Choroid plexus epithelial cell (primary cell): ENCODE measurements at regions not wholly inside any gene's neighbourhood (a gene's known extent, or its start where the extent isn't known, plus 50 kb on each side); places are given as distances from the start of the nearest gene placed in this dataset.
"Not testable (repeated sequence)": the region's sequence is repeated elsewhere in the genome, so short reads cannot be mapped to it uniquely, and the experiment has no call there.

Source experiments
- DNase-seq: peaks from one replicate; pipeline ENCODE4 v3.0.0-alpha.2; 2010; ENCODE audit warnings: low read depth
- H3K4me3 ChIP-seq: 2 replicates; pipeline ENCODE4 v1.5.1; 2011; ENCODE audit warnings: low read depth, mild to moderate bottlenecking, control low read depth, low read length, moderate library complexity
- TF ChIP-seq, protein P1 (sequence below): conservative IDR thresholded peaks from 2 replicates; pipeline ENCODE4 v1.5.1; 2011; ENCODE audit warnings: low read depth, mild to moderate bottlenecking, control low read depth, inconsistent platforms, low read length, moderate library complexity

DNA sequence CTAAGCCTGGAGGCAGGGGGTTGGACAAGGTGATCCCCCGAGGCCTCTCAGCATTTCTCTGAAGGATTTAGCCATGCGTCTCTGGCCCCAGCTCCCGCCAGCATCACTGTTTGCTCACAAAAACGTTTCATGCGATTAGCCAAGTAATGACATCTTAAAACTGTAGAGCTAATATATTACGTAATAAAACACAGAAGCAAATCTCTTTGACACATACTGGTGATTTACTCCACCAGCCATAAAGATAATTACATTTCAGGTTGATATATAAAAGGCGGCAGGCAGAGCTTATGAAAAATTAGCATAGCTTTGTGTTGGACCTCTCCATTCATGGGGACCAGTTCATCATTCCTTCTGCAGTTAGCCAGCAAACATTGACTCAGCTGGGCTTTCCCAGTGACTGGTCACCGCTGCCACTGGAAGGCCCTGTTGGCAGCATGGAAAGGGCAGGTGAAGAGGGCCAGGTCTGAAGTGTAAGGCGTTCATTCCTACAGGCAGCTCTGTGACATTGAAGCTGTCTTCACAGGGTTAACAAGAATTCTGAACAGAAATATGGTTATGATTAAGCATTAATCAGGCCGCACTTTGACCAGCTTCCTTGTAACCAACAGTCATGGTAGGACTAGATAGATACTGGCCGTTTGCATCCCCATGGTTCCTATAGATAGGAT, 150.3 kb downstream of the NECTIN1 start:
- TF ChIP-seq, protein P1, sequence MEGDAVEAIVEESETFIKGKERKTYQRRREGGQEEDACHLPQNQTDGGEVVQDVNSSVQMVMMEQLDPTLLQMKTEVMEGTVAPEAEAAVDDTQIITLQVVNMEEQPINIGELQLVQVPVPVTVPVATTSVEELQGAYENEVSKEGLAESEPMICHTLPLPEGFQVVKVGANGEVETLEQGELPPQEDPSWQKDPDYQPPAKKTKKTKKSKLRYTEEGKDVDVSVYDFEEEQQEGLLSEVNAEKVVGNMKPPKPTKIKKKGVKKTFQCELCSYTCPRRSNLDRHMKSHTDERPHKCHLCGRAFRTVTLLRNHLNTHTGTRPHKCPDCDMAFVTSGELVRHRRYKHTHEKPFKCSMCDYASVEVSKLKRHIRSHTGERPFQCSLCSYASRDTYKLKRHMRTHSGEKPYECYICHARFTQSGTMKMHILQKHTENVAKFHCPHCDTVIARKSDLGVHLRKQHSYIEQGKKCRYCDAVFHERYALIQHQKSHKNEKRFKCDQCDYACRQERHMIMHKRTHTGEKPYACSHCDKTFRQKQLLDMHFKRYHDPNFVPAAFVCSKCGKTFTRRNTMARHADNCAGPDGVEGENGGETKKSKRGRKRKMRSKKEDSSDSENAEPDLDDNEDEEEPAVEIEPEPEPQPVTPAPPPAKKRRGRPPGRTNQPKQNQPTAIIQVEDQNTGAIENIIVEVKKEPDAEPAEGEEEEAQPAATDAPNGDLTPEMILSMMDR, result no peak
- H3K4me3 ChIP-seq, result no peak overlapping the region
- DNase-seq, result no peak

DNA sequence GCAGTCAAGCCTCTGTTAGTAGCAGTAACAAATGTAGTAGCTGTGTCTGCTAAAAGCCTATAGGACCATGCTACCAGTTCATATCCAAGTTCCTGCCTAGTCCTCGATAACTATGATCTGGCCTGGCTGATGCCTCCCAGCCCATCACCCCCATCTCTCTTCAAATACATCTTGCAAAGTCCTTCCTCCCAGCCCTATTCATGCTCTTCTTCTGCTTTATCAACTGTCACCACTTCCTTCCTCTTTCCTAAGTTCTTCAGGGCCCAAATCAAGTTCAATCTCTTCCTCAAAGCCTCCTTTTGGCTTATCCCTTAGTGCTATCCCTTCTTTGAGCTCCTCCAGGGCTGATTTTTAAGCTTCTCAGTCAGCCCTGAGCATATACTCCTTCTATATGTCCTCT, 150.9 kb upstream of the THY1 start:
- DNase-seq, result no peak
- no peak overlapping the region for H3K4me3 ChIP-seq
- TF ChIP-seq, protein P1, result no peak

DNA sequence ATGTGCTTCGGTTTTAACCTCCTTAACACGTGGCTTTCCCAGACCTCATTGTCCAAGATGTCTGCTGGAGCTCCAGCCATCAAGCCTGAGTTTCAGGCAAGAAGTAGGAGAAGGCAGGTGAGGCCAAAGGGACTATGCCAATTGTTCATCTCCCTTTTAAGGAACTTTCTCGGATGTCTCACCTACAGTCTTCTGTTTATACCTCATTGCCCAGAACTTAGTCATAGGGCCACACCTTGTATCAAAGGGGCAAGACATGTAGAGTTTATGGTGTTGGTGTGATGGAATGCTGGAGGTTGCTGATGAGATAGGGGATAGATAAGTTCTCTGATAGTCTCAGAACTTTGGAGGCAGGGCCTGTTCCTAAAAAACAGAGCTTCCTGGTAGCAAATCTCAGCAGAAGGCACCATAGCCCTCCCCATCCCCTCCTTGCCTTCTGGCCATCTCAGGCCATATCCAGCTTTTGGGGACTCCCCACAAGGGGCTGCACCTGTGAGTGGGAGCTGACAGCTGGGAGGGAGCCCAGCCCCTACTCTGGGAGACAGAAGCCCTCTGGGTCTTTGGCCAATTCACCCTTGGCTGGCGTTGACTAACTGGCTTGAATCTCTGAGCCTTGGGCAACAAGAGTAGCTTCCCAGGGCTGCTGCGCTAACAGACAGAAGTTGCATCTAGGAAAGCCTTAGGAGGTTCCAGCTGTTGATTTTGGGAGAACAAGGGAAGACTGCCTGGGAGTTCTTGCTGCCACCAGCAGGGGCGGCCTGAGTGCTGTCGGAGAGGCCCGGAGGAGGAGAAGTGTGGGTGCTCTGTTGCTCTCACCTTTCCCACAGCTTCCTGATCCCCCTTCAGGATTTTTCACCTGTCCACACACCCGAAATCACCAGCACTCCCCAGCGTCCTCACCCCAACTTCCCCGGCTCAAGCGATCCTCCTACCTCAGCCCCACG, 149.8 kb upstream of the THY1 start:
- no peak overlapping the region for H3K4me3 ChIP-seq
- TF ChIP-seq, protein P1, result peak; percentile 3
- no peak for DNase-seq

DNA sequence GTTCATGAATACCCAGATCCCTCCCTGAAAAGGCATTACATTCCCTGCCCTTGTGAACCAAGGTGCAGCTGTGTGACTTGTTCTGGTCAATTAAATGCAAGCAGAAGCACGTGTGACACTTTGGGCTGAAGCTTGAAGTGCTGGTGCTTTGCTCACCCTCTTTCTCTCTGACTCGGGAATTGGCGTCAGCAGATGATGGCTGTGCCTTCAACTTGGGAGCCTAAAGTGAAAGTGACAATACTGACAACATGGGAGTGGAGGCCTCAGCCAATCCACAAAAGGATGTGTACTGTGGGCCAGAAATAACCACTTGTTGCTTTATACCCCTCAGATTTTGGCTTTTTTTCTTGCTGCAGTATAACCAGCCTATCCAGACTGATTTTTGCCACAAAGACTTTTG, 148.3 kb upstream of the THY1 start:
- TF ChIP-seq, protein P1, result no peak
- no peak for DNase-seq
- H3K4me3 ChIP-seq, result no peak overlapping the region

DNA sequence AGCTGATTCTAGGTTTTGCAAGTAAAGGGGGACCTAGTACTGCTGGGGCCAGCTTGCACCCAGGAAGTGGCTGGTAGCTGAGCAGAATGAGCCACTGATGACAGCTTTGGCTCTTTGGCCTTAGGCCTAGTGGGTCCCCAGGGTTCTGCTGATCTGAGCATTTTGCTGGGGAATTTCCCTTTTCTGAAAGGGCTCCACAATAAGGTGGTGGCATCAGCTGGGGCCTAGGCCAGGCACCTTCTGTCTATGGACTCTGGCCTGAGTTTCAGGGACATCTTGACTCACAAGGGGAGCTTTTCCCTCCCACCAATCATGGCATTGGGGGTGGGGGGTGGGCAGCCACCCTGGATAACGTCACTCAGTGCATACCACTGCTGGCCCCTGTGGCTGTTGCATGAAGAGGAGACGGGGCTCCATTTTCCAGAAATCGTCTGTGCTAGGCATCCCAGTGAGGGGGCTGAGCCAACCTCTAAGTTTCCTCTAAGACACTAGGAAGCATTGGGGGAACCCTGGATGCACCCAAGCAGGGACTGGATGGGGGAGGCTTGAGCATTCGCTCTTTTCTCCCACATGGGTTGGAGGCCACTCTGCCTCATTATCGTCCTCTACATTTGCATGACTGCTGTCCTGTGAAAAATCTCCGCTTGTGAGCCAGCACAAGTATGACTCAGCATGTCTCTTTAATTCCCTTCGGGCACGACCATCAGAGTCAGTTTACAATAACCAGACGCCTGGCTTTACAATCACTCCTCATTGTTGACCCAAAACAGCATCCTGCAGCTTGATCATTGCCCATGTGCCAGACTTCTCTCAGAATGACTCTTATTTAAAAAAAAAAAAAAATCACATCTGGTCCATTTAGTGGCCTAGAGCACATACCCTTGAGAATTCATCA, 145.0 kb upstream of the THY1 start:
- TF ChIP-seq, protein P1, result no peak

DNA sequence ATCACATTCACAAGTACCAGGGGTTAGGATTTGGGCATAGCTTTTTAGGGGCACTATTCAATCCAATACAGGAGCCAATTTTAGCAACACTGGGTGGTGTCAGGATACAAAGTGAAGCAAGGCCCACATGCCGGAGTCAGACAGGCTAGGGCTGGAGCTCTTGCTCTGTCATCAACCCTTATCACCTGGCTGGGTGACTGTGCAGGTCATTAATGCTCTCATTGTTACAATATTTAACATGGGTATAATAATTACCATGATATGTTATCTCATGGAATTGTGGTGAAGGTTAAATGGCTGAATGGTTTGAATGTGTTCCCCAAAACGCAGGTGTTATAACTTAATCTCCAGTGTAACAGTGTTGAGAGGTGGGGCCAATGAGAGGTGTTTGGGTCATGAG, 143.3 kb upstream of the THY1 start:
- TF ChIP-seq, protein P1, result no peak
- no peak overlapping the region for H3K4me3 ChIP-seq
- no peak for DNase-seq

More for the DNA sequence above, 145.0 kb upstream of the THY1 start:
- DNase-seq, result peak; percentile 52
- no peak overlapping the region for H3K4me3 ChIP-seq

DNA sequence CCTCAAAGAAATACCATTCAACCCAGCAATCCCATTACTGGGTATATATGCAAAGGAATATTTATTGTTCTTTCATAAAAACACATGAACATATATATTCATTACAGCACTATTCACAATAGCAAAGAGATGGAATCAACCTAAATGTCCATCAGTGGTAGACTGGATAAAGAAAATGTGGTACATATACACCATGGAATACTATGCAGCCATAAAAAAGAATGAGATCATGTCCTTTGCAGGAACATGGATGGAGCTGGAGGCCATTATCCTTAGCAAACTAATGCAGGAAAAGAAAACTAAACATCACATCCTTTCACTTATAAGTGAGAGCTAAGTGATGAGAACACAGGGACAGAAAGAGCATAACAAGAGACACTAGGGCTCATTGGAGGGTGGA, 142.7 kb upstream of the THY1 start:
- DNase-seq, result not testable (repeated sequence)

More for the DNA sequence above, 142.7 kb upstream of the THY1 start:
- H3K4me3 ChIP-seq, result not testable (repeated sequence)
